Stimulated activated CD8-positive, alpha-beta memory T cell treated with anti-CD3 and anti-CD28 coated beads, Interleukin-7, amount 100 ng/mL, for 48 hours (primary cell): ENCODE measurements at regions not wholly inside any gene's neighbourhood (a gene's known extent, or its start where the extent isn't known, plus 50 kb on each side); places are given as distances from the start of the nearest gene placed in this dataset.

Experiments
- DNase-seq, 2 donors: peaks; one replicate each; pipeline ENCODE4 v3.0.0-alpha.2; 2020; ENCODE audit warnings: low read depth in 1 of 2; ENCODE audit errors: extremely low read depth in 1 of 2

- no peak for DNase-seq
These were observed 491.3 kb downstream of the OTOL1 start for GRCh38 chr3:161987933-161988332.

GRCh38 chr3:161989012-161989411 lies 492.4 kb downstream of the OTOL1 start:
- no peak for DNase-seq

GRCh38 chr3:161990036-161990435 lies 493.4 kb downstream of the OTOL1 start:
- DNase-seq: no peak

- DNase-seq: no peak
These were observed 495.4 kb downstream of the OTOL1 start for GRCh38 chr3:161991901-161992540.

- DNase-seq: no peak
These were observed 503.2 kb downstream of the OTOL1 start for GRCh38 chr3:161999846-162000245.

GRCh38 chr3:162007722-162008121 lies 511.1 kb downstream of the OTOL1 start:
- no peak for DNase-seq

GRCh38 chr3:162012633-162013032 lies 516.0 kb downstream of the OTOL1 start:
- DNase-seq: no peak

GRCh38 chr3:162014284-162014683 lies 517.7 kb downstream of the OTOL1 start:
- DNase-seq: no peak

GRCh38 chr3:162015856-162016255 lies 519.2 kb downstream of the OTOL1 start:
- DNase-seq: no peak

GRCh38 chr3:162019817-162020216 lies 523.2 kb downstream of the OTOL1 start:
- no peak for DNase-seq

- no peak for DNase-seq
These were observed 524.6 kb downstream of the OTOL1 start for GRCh38 chr3:162021206-162021605.

GRCh38 chr3:162022911-162023310 lies 526.3 kb downstream of the OTOL1 start:
- no peak for DNase-seq

- DNase-seq: no peak
These were observed 533.1 kb downstream of the OTOL1 start for GRCh38 chr3:162029736-162030135.

GRCh38 chr3:162034368-162034767 lies 537.8 kb downstream of the OTOL1 start:
- DNase-seq: no peak

GRCh38 chr3:162041622-162042021 lies 545.0 kb downstream of the OTOL1 start:
- no peak for DNase-seq

- no peak for DNase-seq
These were observed 556.0 kb downstream of the OTOL1 start for GRCh38 chr3:162052636-162053035.

- DNase-seq: no peak
These were observed 576.1 kb downstream of the OTOL1 start for GRCh38 chr3:162072656-162073164.

- DNase-seq: no peak
These were observed 576.9 kb downstream of the OTOL1 start for GRCh38 chr3:162073422-162073975.

- DNase-seq: no peak
These were observed 580.5 kb downstream of the OTOL1 start for GRCh38 chr3:162077108-162077507.

- DNase-seq: no peak
These were observed 585.9 kb downstream of the OTOL1 start for GRCh38 chr3:162082516-162082915.

GRCh38 chr3:162087361-162087760 lies 590.8 kb downstream of the OTOL1 start:
- no peak for DNase-seq

- no peak for DNase-seq
These were observed 596.1 kb downstream of the OTOL1 start for GRCh38 chr3:162092751-162093150.

GRCh38 chr3:162094301-162094700 lies 597.7 kb downstream of the OTOL1 start:
- no peak for DNase-seq
